ENCODE measurements at regions not wholly inside any gene's neighbourhood (a gene's known extent, or its start where the extent isn't known, plus 50 kb on each side); places are given as distances from the start of the nearest gene placed in this dataset.

- TF ChIP-seq EZH2phosphoT487 (IDR thresholded peaks at IDR 0.05; ENCODE audit: insufficient read depth, low read depth) (no peak), EZH2 (IDR thresholded peaks at IDR 0.05; ENCODE audit: insufficient read depth, poor library complexity, severe bottlenecking) (no peak)
Observed at GRCh38 chr18:78433562-78433961, 546.1 kb upstream of the SALL3 start.
